ENCODE measurements at regions not wholly inside any gene's neighbourhood (a gene's known extent, or its start where the extent isn't known, plus 50 kb on each side); places are given as distances from the start of the nearest gene placed in this dataset.
"Not testable (repeated sequence)": the region's sequence is repeated elsewhere in the genome, so short reads cannot be mapped to it uniquely, and the experiment has no call there.

DNA sequence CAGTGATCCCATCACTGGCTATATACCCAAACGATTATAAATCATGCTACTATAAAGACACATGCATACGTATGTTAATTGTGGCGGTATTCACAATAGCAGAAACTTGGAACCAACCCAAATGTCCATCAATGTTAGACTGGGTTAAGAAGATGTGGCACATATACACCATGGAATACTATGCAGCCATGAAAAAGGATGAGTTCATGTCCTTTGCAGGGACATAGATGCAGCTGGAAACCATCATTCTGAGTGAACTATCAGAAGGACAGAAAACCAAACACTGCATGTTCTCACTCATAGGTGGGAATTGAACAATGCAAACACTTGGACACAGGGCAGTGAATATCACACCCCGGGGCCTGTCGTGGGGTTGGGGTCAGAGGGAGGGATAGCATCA, 1335.4 kb downstream of the EPHA7 start:
- not testable (repeated sequence) for H3K9ac ChIP-seq (ENCODE audit: low read depth in 1 of 2, low read length in 2 of 2); H3K27ac ChIP-seq (ENCODE audit: low read depth, low read length); H3K9me3 ChIP-seq (ENCODE audit: control insufficient read depth in 1 of 2, low read length in 2 of 2)

DNA sequence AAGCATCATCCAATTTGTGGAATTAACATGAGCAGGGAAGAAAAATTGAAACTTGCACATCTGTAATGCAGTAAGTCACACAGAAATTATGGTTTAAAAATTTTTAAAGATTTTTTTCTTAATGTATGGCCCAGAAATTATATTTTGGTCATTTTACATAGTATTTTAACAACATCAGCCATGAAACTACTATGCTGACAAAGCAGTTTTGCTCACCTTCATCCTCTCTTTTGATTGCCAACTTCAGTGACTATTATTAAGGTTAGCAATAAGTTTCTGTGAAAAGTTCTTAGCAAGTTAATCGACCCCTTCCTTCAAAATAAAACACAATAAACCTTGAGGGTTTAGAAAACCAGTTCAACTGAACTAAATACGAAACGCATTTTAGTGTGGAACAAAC, 1347.0 kb downstream of the EPHA7 start:
- Histone ChIP-seq H3K9ac (ENCODE audit: low read depth in 1 of 2, low read length in 2 of 2) (no peak overlapping the region), H3K27ac (ENCODE audit: low read depth, low read length) (no peak overlapping the region), H3K36me3 (ENCODE audit: control insufficient read depth in 1 of 2, insufficient read depth in 2 of 2, low read length in 2 of 2) (no peaks in the 10 kb centered on the region), H3K4me1 (ENCODE audit: control insufficient read depth in 1 of 2, insufficient read depth in 2 of 2, low read length in 2 of 2) (no peaks in the 10 kb centered on the region), H3K4me3 (ENCODE audit: low read depth in 1 of 2, low read length in 2 of 2) (no peak overlapping the region), H3K9me3 (ENCODE audit: control insufficient read depth in 1 of 2, low read length in 2 of 2) (no peaks in the 10 kb centered on the region), H3K27me3 (ENCODE audit: control insufficient read depth in 1 of 2, insufficient read depth in 2 of 2, low read length in 2 of 2) (no peaks in the 10 kb centered on the region)

More for the DNA sequence above, 1335.4 kb downstream of the EPHA7 start:
- H3K36me3 ChIP-seq (ENCODE audit: control insufficient read depth in 1 of 2, insufficient read depth in 2 of 2, low read length in 2 of 2); H3K4me3 ChIP-seq (ENCODE audit: low read depth in 1 of 2, low read length in 2 of 2); H3K27me3 ChIP-seq (ENCODE audit: control insufficient read depth in 1 of 2, insufficient read depth in 2 of 2, low read length in 2 of 2); H3K4me1 ChIP-seq (ENCODE audit: control insufficient read depth in 1 of 2, insufficient read depth in 2 of 2, low read length in 2 of 2): not testable (repeated sequence)

DNA sequence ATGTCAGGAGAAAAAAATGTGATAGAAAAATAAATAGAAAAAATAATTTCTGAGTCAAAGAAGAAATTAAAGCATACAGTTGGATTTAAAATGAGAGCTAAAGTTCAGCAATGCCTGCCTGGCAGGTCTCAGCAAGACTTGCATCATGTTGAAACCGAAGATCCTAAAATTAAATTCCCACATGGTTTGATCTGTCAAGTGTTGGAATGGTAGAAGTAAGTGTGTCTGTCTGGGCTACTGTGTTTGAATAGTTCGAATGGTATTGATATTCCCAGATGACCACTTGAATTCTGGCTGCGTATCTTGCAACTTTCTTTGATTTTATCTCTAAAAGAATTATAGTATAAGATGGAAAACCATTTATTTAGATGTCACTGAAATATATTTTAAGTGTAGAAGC, 1349.6 kb downstream of the EPHA7 start:
- Histone ChIP-seq H3K9ac (ENCODE audit: low read depth in 1 of 2, low read length in 2 of 2) (no peak overlapping the region), H3K4me1 (ENCODE audit: control insufficient read depth in 1 of 2, insufficient read depth in 2 of 2, low read length in 2 of 2) (no peaks in the 10 kb centered on the region), H3K4me3 (ENCODE audit: low read depth in 1 of 2, low read length in 2 of 2) (no peak overlapping the region), H3K27ac (ENCODE audit: low read depth, low read length) (no peak overlapping the region), H3K9me3 (ENCODE audit: control insufficient read depth in 1 of 2, low read length in 2 of 2) (no peaks in the 10 kb centered on the region), H3K27me3 (ENCODE audit: control insufficient read depth in 1 of 2, insufficient read depth in 2 of 2, low read length in 2 of 2) (no peaks in the 10 kb centered on the region), H3K36me3 (ENCODE audit: control insufficient read depth in 1 of 2, insufficient read depth in 2 of 2, low read length in 2 of 2) (no peaks in the 10 kb centered on the region)

DNA sequence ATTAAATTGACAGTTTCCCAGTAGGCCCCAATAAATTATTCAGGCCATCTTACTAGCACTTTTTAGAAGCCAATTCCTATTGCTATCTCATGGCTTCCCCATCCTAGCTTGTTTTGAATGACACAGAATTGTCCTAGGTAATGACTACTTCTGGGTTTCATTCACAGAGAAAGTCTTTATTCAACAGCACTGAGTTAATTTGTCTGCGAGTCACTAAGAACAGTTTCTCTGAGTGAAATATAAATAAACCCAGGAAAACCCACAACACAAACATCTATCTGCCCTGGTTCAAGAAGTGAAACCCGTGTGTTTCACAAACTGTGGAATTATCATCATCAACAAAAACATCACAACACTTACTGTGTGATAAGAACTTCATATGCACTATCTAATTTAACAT, 1366.8 kb downstream of the EPHA7 start:
- no peaks in the 10 kb centered on the region for H3K27me3 ChIP-seq (ENCODE audit: control insufficient read depth in 1 of 2, insufficient read depth in 2 of 2, low read length in 2 of 2)
- H3K4me3 ChIP-seq (ENCODE audit: low read depth in 1 of 2, low read length in 2 of 2): no peak overlapping the region
- no peaks in the 10 kb centered on the region for H3K9me3 ChIP-seq (ENCODE audit: control insufficient read depth in 1 of 2, low read length in 2 of 2)
- H3K36me3 ChIP-seq (ENCODE audit: control insufficient read depth in 1 of 2, insufficient read depth in 2 of 2, low read length in 2 of 2): no peaks in the 10 kb centered on the region
- no peak overlapping the region for H3K9ac ChIP-seq (ENCODE audit: low read depth in 1 of 2, low read length in 2 of 2)
- H3K27ac ChIP-seq (ENCODE audit: low read depth, low read length): no peak overlapping the region
- no peaks in the 10 kb centered on the region for H3K4me1 ChIP-seq (ENCODE audit: control insufficient read depth in 1 of 2, insufficient read depth in 2 of 2, low read length in 2 of 2)

DNA sequence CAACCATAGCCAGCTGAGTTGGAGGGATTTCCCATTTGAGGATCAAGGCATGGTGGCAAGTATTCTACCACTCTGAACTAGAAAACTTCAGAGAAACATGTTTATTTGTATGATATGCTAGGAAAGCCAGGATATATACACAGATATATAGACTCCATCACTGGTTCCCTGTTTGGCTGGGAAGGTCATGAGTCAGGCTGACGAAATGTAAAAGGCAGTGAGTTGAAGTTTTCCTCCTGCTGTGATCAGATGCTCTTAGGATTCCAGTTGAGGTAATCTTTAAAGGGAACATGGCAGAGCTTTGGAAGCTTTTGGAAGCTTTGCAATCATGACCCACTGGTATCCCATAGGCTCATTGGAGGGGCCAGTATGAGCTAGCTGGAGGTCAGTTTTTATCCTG, 1369.1 kb downstream of the EPHA7 start:
- H3K9ac ChIP-seq (ENCODE audit: low read depth in 1 of 2, low read length in 2 of 2): no peak overlapping the region
- no peak overlapping the region for H3K27ac ChIP-seq (ENCODE audit: low read depth, low read length)
- no peak overlapping the region for H3K4me3 ChIP-seq (ENCODE audit: low read depth in 1 of 2, low read length in 2 of 2)
- H3K4me1 ChIP-seq (ENCODE audit: control insufficient read depth in 1 of 2, insufficient read depth in 2 of 2, low read length in 2 of 2): no peaks in the 10 kb centered on the region
- H3K9me3 ChIP-seq (ENCODE audit: control insufficient read depth in 1 of 2, low read length in 2 of 2): no peaks in the 10 kb centered on the region
- H3K36me3 ChIP-seq (ENCODE audit: control insufficient read depth in 1 of 2, insufficient read depth in 2 of 2, low read length in 2 of 2): no peaks in the 10 kb centered on the region
- no peaks in the 10 kb centered on the region for H3K27me3 ChIP-seq (ENCODE audit: control insufficient read depth in 1 of 2, insufficient read depth in 2 of 2, low read length in 2 of 2)

DNA sequence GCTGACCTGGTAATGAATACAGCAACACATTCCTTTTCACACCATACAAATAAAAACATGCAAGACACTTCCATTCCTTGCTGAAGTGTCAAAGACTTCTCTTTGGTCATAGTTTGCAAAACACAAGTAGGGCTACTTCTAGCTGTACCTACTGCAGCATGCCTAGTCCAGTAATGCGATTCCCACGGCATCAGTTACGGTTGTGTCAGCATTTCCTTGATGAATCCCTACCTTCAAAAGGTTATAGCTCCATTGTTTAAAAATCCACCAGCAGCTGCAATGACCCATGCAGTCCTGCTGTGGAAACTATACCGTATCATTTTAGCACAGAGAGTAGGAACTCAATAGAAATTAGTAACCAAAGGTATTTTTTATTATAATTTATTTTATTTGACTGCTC, 1371.5 kb downstream of the EPHA7 start:
- Histone ChIP-seq H3K4me1 (ENCODE audit: control insufficient read depth in 1 of 2, insufficient read depth in 2 of 2, low read length in 2 of 2) (no peaks in the 10 kb centered on the region), H3K4me3 (ENCODE audit: low read depth in 1 of 2, low read length in 2 of 2) (no peak overlapping the region), H3K9ac (ENCODE audit: low read depth in 1 of 2, low read length in 2 of 2) (no peak overlapping the region), H3K9me3 (ENCODE audit: control insufficient read depth in 1 of 2, low read length in 2 of 2) (no peaks in the 10 kb centered on the region), H3K27me3 (ENCODE audit: control insufficient read depth in 1 of 2, insufficient read depth in 2 of 2, low read length in 2 of 2) (no peaks in the 10 kb centered on the region), H3K27ac (ENCODE audit: low read depth, low read length) (no peak overlapping the region), H3K36me3 (ENCODE audit: control insufficient read depth in 1 of 2, insufficient read depth in 2 of 2, low read length in 2 of 2) (no peaks in the 10 kb centered on the region)

DNA sequence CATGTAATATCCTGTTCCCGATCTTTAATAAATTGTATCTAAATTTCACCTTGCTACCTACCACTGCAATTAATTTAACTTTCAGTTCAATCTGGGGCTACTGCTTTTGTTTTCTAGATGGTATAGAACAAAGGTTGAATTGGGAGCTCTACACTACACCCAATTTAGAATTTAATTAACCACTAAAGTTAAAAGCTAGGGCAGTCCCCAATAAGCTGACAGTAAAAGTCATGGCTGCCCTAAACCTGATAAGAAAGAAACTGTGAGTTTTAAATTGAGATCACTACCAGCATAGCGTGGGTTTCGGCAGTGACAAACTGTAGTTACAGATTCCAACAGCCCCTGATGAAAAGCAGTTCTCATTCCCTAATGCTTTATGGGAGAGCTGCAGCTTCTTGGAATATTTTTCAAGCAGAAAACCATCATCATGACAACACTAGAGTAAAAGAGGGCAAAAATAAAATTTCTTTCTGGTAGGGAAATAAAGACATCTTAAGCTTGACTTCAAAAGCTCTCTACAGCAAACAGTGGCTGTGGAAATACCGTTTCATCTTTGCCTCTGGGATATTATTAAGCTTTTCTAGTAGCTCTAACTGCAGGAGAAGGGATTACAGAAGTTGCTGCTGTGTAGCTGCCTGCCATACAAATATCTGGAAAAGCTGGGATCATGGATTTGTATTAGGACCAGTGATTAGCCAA, 1372.1 kb downstream of the EPHA7 start:
- Histone ChIP-seq H3K27me3 (ENCODE audit: control insufficient read depth in 1 of 2, insufficient read depth in 2 of 2, low read length in 2 of 2) (no peaks in the 10 kb centered on the region), H3K27ac (ENCODE audit: low read depth, low read length) (no peak overlapping the region), H3K4me1 (ENCODE audit: control insufficient read depth in 1 of 2, insufficient read depth in 2 of 2, low read length in 2 of 2) (no peaks in the 10 kb centered on the region), H3K9me3 (ENCODE audit: control insufficient read depth in 1 of 2, low read length in 2 of 2) (no peaks in the 10 kb centered on the region), H3K4me3 (ENCODE audit: low read depth in 1 of 2, low read length in 2 of 2) (no peak overlapping the region), H3K9ac (ENCODE audit: low read depth in 1 of 2, low read length in 2 of 2) (no peak overlapping the region), H3K36me3 (ENCODE audit: control insufficient read depth in 1 of 2, insufficient read depth in 2 of 2, low read length in 2 of 2) (no peaks in the 10 kb centered on the region)

DNA sequence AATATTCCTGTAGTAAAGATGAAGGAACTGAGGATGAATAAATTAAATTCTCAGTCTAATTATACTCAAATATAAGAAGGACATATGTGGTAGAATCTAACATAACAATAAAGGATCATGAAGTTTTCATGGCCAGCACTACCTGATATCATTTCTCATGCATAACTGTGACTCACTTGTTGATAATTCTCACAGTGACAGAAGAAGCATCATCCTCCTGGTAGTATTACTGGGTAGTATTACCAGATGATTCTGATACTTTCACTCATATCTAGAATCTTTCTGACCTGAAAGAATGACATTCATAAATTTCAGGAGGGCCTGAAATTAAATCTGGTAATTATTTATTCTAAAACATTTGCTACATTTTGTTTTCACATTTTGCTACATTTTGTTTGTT, 1375.0 kb downstream of the EPHA7 start:
- H3K9me3 ChIP-seq (ENCODE audit: control insufficient read depth in 1 of 2, low read length in 2 of 2): no peaks in the 10 kb centered on the region
- H3K36me3 ChIP-seq (ENCODE audit: control insufficient read depth in 1 of 2, insufficient read depth in 2 of 2, low read length in 2 of 2): no peaks in the 10 kb centered on the region
- H3K4me1 ChIP-seq (ENCODE audit: control insufficient read depth in 1 of 2, insufficient read depth in 2 of 2, low read length in 2 of 2): no peaks in the 10 kb centered on the region
- no peak overlapping the region for H3K9ac ChIP-seq (ENCODE audit: low read depth in 1 of 2, low read length in 2 of 2)
- no peak overlapping the region for H3K4me3 ChIP-seq (ENCODE audit: low read depth in 1 of 2, low read length in 2 of 2)
- H3K27ac ChIP-seq (ENCODE audit: low read depth, low read length): no peak overlapping the region
- H3K27me3 ChIP-seq (ENCODE audit: control insufficient read depth in 1 of 2, insufficient read depth in 2 of 2, low read length in 2 of 2): no peaks in the 10 kb centered on the region

DNA sequence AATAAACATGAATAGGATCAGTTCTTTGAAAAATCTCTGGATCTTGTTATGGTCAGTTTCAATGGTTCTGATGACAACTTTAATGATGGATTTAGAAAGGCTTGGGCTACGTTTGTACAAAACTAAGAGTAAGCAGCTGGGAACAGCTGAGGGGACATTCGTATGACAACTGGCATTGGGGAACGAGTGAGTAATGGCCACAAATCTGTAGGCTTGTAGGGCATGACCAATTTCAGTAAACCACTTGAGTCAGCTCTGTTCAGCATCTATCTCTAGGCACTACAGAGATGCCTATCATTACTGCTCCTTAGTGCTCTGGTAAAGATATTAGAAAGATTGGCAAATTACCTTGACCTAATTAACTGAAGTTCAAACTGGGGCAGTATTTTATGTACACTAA, 1375.6 kb downstream of the EPHA7 start:
- no peak overlapping the region for H3K27ac ChIP-seq (ENCODE audit: low read depth, low read length)
- H3K4me3 ChIP-seq (ENCODE audit: low read depth in 1 of 2, low read length in 2 of 2): no peak overlapping the region
- no peak overlapping the region for H3K9ac ChIP-seq (ENCODE audit: low read depth in 1 of 2, low read length in 2 of 2)
- H3K27me3 ChIP-seq (ENCODE audit: control insufficient read depth in 1 of 2, insufficient read depth in 2 of 2, low read length in 2 of 2): no peaks in the 10 kb centered on the region
- H3K9me3 ChIP-seq (ENCODE audit: control insufficient read depth in 1 of 2, low read length in 2 of 2): no peaks in the 10 kb centered on the region
- no peaks in the 10 kb centered on the region for H3K4me1 ChIP-seq (ENCODE audit: control insufficient read depth in 1 of 2, insufficient read depth in 2 of 2, low read length in 2 of 2)
- H3K36me3 ChIP-seq (ENCODE audit: control insufficient read depth in 1 of 2, insufficient read depth in 2 of 2, low read length in 2 of 2): no peaks in the 10 kb centered on the region

DNA sequence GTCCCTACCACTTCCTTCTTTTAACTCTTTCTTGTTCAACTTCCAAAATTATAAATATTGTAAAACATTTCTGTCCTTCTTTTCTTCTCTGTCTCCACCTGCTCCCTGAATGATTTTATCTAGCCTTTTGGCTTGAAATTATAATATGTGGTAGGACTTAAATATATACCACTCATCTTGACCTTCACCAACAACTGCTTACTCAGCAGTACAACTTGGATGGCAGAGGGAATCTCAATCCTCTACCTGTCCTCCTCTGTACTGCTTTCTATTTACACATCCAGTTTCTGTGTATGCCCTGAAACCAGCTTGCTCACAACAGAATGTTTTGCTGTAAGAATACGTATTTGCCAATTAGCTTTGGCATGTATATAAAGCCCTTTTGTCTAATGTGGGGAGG, 1392.5 kb downstream of the EPHA7 start:
- H3K36me3 ChIP-seq (ENCODE audit: control insufficient read depth in 1 of 2, insufficient read depth in 2 of 2, low read length in 2 of 2): no peaks in the 10 kb centered on the region
- no peak overlapping the region for H3K9ac ChIP-seq (ENCODE audit: low read depth in 1 of 2, low read length in 2 of 2)
- H3K27ac ChIP-seq (ENCODE audit: low read depth, low read length): no peak overlapping the region
- H3K4me3 ChIP-seq (ENCODE audit: low read depth in 1 of 2, low read length in 2 of 2): no peak overlapping the region
- no peaks in the 10 kb centered on the region for H3K4me1 ChIP-seq (ENCODE audit: control insufficient read depth in 1 of 2, insufficient read depth in 2 of 2, low read length in 2 of 2)
- H3K9me3 ChIP-seq (ENCODE audit: control insufficient read depth in 1 of 2, low read length in 2 of 2): no peaks in the 10 kb centered on the region
- H3K27me3 ChIP-seq (ENCODE audit: control insufficient read depth in 1 of 2, insufficient read depth in 2 of 2, low read length in 2 of 2): no peaks in the 10 kb centered on the region

DNA sequence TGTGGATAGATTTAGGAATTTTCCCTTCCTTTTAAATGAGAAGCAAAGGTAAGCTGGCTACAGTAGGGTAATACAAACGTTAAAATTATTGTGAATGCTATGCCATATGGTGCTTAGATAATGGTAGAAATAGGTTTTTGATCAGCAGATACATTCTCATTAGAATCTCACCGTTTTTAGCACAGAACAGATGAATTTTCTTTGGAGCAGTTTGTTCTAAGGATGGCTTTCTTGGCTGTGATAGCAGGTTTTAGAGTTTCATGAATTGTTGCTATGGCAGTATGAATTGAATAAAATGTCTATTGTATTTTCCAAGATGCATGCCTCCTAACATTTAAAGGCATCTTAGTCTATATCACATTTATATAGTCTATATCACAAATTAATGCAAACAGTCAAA, 1394.5 kb downstream of the EPHA7 start:
- Histone ChIP-seq H3K4me3 (ENCODE audit: low read depth in 1 of 2, low read length in 2 of 2) (no peak overlapping the region), H3K9ac (ENCODE audit: low read depth in 1 of 2, low read length in 2 of 2) (no peak overlapping the region), H3K9me3 (ENCODE audit: control insufficient read depth in 1 of 2, low read length in 2 of 2) (no peaks in the 10 kb centered on the region), H3K36me3 (ENCODE audit: control insufficient read depth in 1 of 2, insufficient read depth in 2 of 2, low read length in 2 of 2) (no peaks in the 10 kb centered on the region), H3K27me3 (ENCODE audit: control insufficient read depth in 1 of 2, insufficient read depth in 2 of 2, low read length in 2 of 2) (no peaks in the 10 kb centered on the region), H3K27ac (ENCODE audit: low read depth, low read length) (no peak overlapping the region), H3K4me1 (ENCODE audit: control insufficient read depth in 1 of 2, insufficient read depth in 2 of 2, low read length in 2 of 2) (no peaks in the 10 kb centered on the region)
